ENCODE measurements at regions not wholly inside any gene's neighbourhood (a gene's known extent, or its start where the extent isn't known, plus 50 kb on each side); places are given as distances from the start of the nearest gene placed in this dataset.

GRCh38 chr3:157789162-157789561 is 285.9 kb upstream of the VEPH1 start:
- no peak for TF ChIP-seq REST (IDR thresholded peaks at IDR 0.05; ENCODE audit: low read depth)
- no peak for TF ChIP-seq ZBTB7A (IDR thresholded peaks at IDR 0.05; ENCODE audit: low read depth)
- TF ChIP-seq NFIC (IDR thresholded peaks at IDR 0.05) = no peak
- TF ChIP-seq RAD21 (IDR thresholded peaks at IDR 0.05; ENCODE audit: low read depth) = no peak
- TF ChIP-seq TAF1 (IDR thresholded peaks at IDR 0.05; ENCODE audit: low read depth) = no peak
- TF ChIP-seq MAX (IDR thresholded peaks at IDR 0.05) = no peak
- no peak for TF ChIP-seq USF1 (IDR thresholded peaks at IDR 0.05)
- TF ChIP-seq EGR1 (IDR thresholded peaks at IDR 0.05) = no peak
- TF ChIP-seq TEAD4 (IDR thresholded peaks at IDR 0.05) = no peak
- no peak for TF ChIP-seq CREB1 (IDR thresholded peaks at IDR 0.05; ENCODE audit: low read depth)
- TF ChIP-seq FOXM1 (IDR thresholded peaks at IDR 0.05; ENCODE audit: borderline replicate concordance, low read depth) = no peak
- no peak for TF ChIP-seq CEBPB (IDR thresholded peaks at IDR 0.05)
- no peak for TF ChIP-seq YY1 (IDR thresholded peaks at IDR 0.05; ENCODE audit: low read depth)
- TF ChIP-seq EP300 (IDR thresholded peaks at IDR 0.05; ENCODE audit: borderline replicate concordance) = no peak

- TF ChIP-seq CREB1 (IDR thresholded peaks at IDR 0.05; ENCODE audit: low read depth) = no peak
- TF ChIP-seq CEBPB (IDR thresholded peaks at IDR 0.05) = no peak
- no peak for TF ChIP-seq YY1 (IDR thresholded peaks at IDR 0.05; ENCODE audit: low read depth)
- no peak for TF ChIP-seq NFIC (IDR thresholded peaks at IDR 0.05)
- no peak for TF ChIP-seq TAF1 (IDR thresholded peaks at IDR 0.05; ENCODE audit: low read depth)
- TF ChIP-seq TEAD4 (IDR thresholded peaks at IDR 0.05) = no peak
- TF ChIP-seq TCF12 (IDR thresholded peaks at IDR 0.05; ENCODE audit: low read depth) = no peak
- TF ChIP-seq REST (IDR thresholded peaks at IDR 0.05; ENCODE audit: low read depth) = no peak
These were observed 283.4 kb upstream of the VEPH1 start for GRCh38 chr3:157786618-157787017.

- TF ChIP-seq FOXM1 (IDR thresholded peaks at IDR 0.05; ENCODE audit: borderline replicate concordance, low read depth) = no peak
- TF ChIP-seq EGR1 (IDR thresholded peaks at IDR 0.05) = no peak
- no peak for TF ChIP-seq RAD21 (IDR thresholded peaks at IDR 0.05; ENCODE audit: low read depth)
- TF ChIP-seq CEBPB (IDR thresholded peaks at IDR 0.05) = no peak
- TF ChIP-seq TCF12 (IDR thresholded peaks at IDR 0.05; ENCODE audit: low read depth) = no peak
These were observed 283.0 kb upstream of the VEPH1 start for GRCh38 chr3:157786211-157786610.

- TF ChIP-seq USF1 (IDR thresholded peaks at IDR 0.05) (no peak), TCF12 (IDR thresholded peaks at IDR 0.05; ENCODE audit: low read depth) (no peak), MAX (IDR thresholded peaks at IDR 0.05) (no peak), FOXM1 (IDR thresholded peaks at IDR 0.05; ENCODE audit: borderline replicate concordance, low read depth) (no peak), EP300 (IDR thresholded peaks at IDR 0.05; ENCODE audit: borderline replicate concordance) (no peak), REST (IDR thresholded peaks at IDR 0.05; ENCODE audit: low read depth) (no peak), CEBPB (IDR thresholded peaks at IDR 0.05) (no peak), TAF1 (IDR thresholded peaks at IDR 0.05; ENCODE audit: low read depth) (no peak), YY1 (IDR thresholded peaks at IDR 0.05; ENCODE audit: low read depth) (no peak), TEAD4 (IDR thresholded peaks at IDR 0.05) (no peak)
These were observed 282.0 kb upstream of the VEPH1 start for GRCh38 chr3:157785102-157785826.
